ENCODE measurements at regions not wholly inside any gene's neighbourhood (a gene's known extent, or its start where the extent isn't known, plus 50 kb on each side); places are given as distances from the start of the nearest gene placed in this dataset.

DNA sequence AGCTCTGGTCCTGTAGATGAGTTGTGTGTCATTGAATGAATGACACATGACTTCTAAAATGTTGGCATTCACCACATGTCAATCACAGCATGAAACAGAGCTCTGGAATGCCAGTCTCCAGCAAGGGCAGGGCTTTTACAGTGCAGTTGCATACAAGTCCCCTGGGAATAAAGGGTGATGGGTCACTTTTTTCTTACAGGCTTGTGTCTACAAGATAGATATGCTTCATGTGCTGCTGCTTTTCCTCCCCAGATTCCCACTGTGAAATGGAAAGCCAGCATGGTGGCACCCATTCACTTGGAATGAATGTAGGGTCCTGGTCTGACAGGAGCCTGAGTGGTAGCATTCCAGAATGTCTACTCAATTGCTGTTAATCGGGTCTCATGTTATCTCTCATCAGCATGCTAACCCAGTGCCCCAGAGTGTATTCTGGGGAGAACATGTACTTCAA is 159.1 kb upstream of the KIT start:
- H3F3A ChIP-seq (ENCODE audit: insufficient read depth, low read length, poor library complexity, severe bottlenecking): no peaks in the 10 kb centered on the region
- H3K9me3 ChIP-seq (ENCODE audit: low read length): no peaks in the 10 kb centered on the region
- H3K9me2 ChIP-seq (ENCODE audit: insufficient read depth, low read length): no peaks in the 10 kb centered on the region
- no peaks in the 10 kb centered on the region for H4K20me1 ChIP-seq (ENCODE audit: insufficient read depth)
- H3K79me2 ChIP-seq (replicated peaks; ENCODE audit: insufficient read depth, low read length): no peaks in the 10 kb centered on the region
- no peak overlapping the region for H3K9ac ChIP-seq (ENCODE audit: low read length)
- TF ChIP-seq, protein P1, sequence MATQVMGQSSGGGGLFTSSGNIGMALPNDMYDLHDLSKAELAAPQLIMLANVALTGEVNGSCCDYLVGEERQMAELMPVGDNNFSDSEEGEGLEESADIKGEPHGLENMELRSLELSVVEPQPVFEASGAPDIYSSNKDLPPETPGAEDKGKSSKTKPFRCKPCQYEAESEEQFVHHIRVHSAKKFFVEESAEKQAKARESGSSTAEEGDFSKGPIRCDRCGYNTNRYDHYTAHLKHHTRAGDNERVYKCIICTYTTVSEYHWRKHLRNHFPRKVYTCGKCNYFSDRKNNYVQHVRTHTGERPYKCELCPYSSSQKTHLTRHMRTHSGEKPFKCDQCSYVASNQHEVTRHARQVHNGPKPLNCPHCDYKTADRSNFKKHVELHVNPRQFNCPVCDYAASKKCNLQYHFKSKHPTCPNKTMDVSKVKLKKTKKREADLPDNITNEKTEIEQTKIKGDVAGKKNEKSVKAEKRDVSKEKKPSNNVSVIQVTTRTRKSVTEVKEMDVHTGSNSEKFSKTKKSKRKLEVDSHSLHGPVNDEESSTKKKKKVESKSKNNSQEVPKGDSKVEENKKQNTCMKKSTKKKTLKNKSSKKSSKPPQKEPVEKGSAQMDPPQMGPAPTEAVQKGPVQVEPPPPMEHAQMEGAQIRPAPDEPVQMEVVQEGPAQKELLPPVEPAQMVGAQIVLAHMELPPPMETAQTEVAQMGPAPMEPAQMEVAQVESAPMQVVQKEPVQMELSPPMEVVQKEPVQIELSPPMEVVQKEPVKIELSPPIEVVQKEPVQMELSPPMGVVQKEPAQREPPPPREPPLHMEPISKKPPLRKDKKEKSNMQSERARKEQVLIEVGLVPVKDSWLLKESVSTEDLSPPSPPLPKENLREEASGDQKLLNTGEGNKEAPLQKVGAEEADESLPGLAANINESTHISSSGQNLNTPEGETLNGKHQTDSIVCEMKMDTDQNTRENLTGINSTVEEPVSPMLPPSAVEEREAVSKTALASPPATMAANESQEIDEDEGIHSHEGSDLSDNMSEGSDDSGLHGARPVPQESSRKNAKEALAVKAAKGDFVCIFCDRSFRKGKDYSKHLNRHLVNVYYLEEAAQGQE (IDR thresholded peaks at IDR 0.05; ENCODE audit: borderline replicate concordance): no peak
- peak; percentile 20 for TF ChIP-seq EP300 (conservative IDR thresholded peaks at IDR 0.05; ENCODE audit: poor library complexity, severe bottlenecking)
- no peaks in the 10 kb centered on the region for H3K27me3 ChIP-seq (ENCODE audit: insufficient read depth, low read depth, low read length)
- H3K36me3 ChIP-seq (ENCODE audit: insufficient read depth, low read length): no peaks in the 10 kb centered on the region
- no peak overlapping the region for H3K27ac ChIP-seq (ENCODE audit: low read length)
- no peak overlapping the region for H3K4me3 ChIP-seq (ENCODE audit: low read length)
- H3K4me2 ChIP-seq (ENCODE audit: low read length): no peak overlapping the region
- H2AFZ ChIP-seq (ENCODE audit: low read depth, low read length): no peak overlapping the region

DNA sequence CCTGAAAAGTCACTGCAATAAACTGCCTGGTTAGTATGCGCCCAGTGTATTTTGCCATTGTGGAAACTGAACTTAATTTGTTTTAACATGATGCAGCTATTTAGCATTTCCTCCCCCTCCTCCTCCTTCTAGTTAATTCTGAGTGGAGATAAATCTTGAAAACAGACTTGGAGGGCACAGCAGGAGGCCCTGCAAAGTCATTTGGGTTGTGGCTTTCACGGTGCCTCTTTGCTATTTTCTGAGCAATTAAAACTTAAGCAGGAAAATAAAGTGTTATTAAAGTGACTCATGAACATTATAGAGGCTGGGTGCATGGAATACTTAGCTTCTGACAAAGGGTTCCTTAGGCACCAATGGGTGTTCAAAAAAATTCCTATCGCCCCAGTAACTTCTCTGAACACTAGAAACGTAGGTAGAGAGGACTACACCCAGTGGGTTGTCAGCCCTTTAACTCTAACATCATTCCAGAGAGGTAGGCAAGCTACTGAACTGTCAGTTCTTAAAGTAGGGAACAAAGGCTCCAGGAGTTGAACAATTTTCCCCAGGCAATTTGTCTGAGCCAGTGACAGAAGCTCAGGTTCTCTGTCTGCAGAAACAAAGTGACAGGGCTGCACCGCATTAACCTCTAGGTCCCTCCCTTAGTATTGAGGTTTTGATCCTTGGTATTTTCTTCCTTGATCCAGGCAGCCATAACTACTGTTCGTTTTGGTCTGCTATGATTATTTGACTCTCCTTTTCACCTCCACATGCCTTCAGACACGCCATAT is 158.3 kb upstream of the KIT start:
- Histone ChIP-seq H3K4me2 (ENCODE audit: low read length) (no peak overlapping the region), H3K4me3 (ENCODE audit: low read length) (no peak overlapping the region)

DNA sequence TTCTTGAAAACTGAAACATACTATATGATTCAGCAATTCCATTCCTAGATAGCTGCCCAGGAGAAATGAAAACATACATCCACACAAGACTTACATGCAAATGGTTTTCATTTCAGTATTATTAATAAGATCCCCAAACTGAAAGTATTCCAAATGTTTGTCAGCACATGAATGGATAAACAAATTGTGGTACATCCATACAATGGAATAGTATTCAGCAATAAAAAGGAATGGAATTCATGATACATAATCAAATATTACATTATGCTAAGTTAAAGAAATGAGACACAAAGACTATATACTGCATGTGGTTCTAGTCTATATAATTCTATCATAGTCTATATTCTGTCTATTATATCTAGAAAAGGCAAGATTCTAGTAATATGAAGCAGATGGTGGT is 152.4 kb upstream of the KIT start:
- Histone ChIP-seq H3K27me3 (ENCODE audit: insufficient read depth, low read depth, low read length) (no peaks in the 10 kb centered on the region), H3K4me2 (ENCODE audit: low read length) (no peak overlapping the region), H3K9ac (ENCODE audit: low read length) (no peak overlapping the region), H3K36me3 (ENCODE audit: insufficient read depth, low read length) (no peaks in the 10 kb centered on the region), H3K9me3 (ENCODE audit: low read length) (no peaks in the 10 kb centered on the region), H3K79me2 (replicated peaks; ENCODE audit: insufficient read depth, low read length) (no peaks in the 10 kb centered on the region), H3K4me3 (ENCODE audit: low read length) (no peak overlapping the region), H3F3A (ENCODE audit: insufficient read depth, low read length, poor library complexity, severe bottlenecking) (no peaks in the 10 kb centered on the region), H4K20me1 (ENCODE audit: insufficient read depth) (no peaks in the 10 kb centered on the region), H3K27ac (ENCODE audit: low read length) (no peak overlapping the region), H2AFZ (ENCODE audit: low read depth, low read length) (no peak overlapping the region), H3K9me2 (ENCODE audit: insufficient read depth, low read length) (no peaks in the 10 kb centered on the region)
- TF ChIP-seq, protein P2, sequence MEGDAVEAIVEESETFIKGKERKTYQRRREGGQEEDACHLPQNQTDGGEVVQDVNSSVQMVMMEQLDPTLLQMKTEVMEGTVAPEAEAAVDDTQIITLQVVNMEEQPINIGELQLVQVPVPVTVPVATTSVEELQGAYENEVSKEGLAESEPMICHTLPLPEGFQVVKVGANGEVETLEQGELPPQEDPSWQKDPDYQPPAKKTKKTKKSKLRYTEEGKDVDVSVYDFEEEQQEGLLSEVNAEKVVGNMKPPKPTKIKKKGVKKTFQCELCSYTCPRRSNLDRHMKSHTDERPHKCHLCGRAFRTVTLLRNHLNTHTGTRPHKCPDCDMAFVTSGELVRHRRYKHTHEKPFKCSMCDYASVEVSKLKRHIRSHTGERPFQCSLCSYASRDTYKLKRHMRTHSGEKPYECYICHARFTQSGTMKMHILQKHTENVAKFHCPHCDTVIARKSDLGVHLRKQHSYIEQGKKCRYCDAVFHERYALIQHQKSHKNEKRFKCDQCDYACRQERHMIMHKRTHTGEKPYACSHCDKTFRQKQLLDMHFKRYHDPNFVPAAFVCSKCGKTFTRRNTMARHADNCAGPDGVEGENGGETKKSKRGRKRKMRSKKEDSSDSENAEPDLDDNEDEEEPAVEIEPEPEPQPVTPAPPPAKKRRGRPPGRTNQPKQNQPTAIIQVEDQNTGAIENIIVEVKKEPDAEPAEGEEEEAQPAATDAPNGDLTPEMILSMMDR (IDR thresholded peaks at IDR 0.05; ENCODE audit: poor library complexity, severe bottlenecking): no peak

More for the DNA sequence above, 158.3 kb upstream of the KIT start:
- Histone ChIP-seq H3F3A (ENCODE audit: insufficient read depth, low read length, poor library complexity, severe bottlenecking) (no peaks in the 10 kb centered on the region), H2AFZ (ENCODE audit: low read depth, low read length) (no peak overlapping the region), H3K36me3 (ENCODE audit: insufficient read depth, low read length) (no peaks in the 10 kb centered on the region), H3K79me2 (replicated peaks; ENCODE audit: insufficient read depth, low read length) (no peaks in the 10 kb centered on the region), H3K27me3 (ENCODE audit: insufficient read depth, low read depth, low read length) (no peaks in the 10 kb centered on the region), H4K20me1 (ENCODE audit: insufficient read depth) (no peaks in the 10 kb centered on the region), H3K9me2 (ENCODE audit: insufficient read depth, low read length) (no peaks in the 10 kb centered on the region), H3K9ac (ENCODE audit: low read length) (no peak overlapping the region), H3K27ac (ENCODE audit: low read length) (no peak overlapping the region), H3K9me3 (ENCODE audit: low read length) (no peaks in the 10 kb centered on the region)
- TF ChIP-seq POLR2AphosphoS5 (IDR thresholded peaks at IDR 0.05) (no peak), EP300 (conservative IDR thresholded peaks at IDR 0.05; ENCODE audit: poor library complexity, severe bottlenecking) (peak; percentile 43)

Data from neural cell (in vitro differentiated cells).